ENCODE measurements at regions not wholly inside any gene's neighbourhood (a gene's known extent, or its start where the extent isn't known, plus 50 kb on each side); places are given as distances from the start of the nearest gene placed in this dataset.

- Histone ChIP-seq H3K36me3 (ENCODE audit: control insufficient read depth in 2 of 3, insufficient read depth in 3 of 3, low read length in 3 of 3) (no peaks in the 10 kb centered on the region), H3K27ac (ENCODE audit: low read depth, low read length) (no peak overlapping the region), H3K27me3 (ENCODE audit: control insufficient read depth in 2 of 2, insufficient read depth in 2 of 2, low read length in 2 of 2) (no peaks in the 10 kb centered on the region), H3K4me3 (ENCODE audit: low read length) (no peak overlapping the region), H3K9me3 (ENCODE audit: control insufficient read depth in 2 of 3, low read length in 3 of 3) (no peaks in the 10 kb centered on the region), H3K4me1 (ENCODE audit: control insufficient read depth in 2 of 2, insufficient read depth in 2 of 2, low read length in 2 of 2) (no peaks in the 10 kb centered on the region)
- POLR2A ChIA-PET: no interaction called here
- Mint-ChIP-seq H3K27ac (no peak overlapping the region), H3K27me3 (peaks cover 0 to 2% (median 0%) of the 10 kb centered on the region in 5 donors), H3K9me3 (peaks cover 3 to 12% (median 7%) of the 10 kb centered on the region in 11 donors), H3K4me1 (no peaks in the 10 kb centered on the region), H3K36me3 (peaks cover 0 to 7% (median 4%) of the 10 kb centered on the region in 5 donors), H3K4me3 (no peak overlapping the region)
- no peak for DNase-seq
- intact Hi-C loops (cut with micrococcal nuclease): no loop called here
- ATAC-seq: no peak
- CTCF ChIA-PET: no interaction called here
Observed at GRCh38 chr2:62369541-62370202, 136.3 kb downstream of the TMEM17 start.

GRCh38 chr2:62364791-62365528, 141.0 kb downstream of the TMEM17 start:
- no peak overlapping the region for H3K4me3 ChIP-seq (ENCODE audit: low read length)
- DNase-seq: no peak
- H3K27ac Mint-ChIP-seq: no peak overlapping the region

GRCh38 chr2:62363166-62363565, 142.8 kb downstream of the TMEM17 start:
- Histone ChIP-seq H3K9me3 (ENCODE audit: control insufficient read depth in 2 of 3, low read length in 3 of 3) (no peaks in the 10 kb centered on the region), H3K36me3 (ENCODE audit: control insufficient read depth in 2 of 3, insufficient read depth in 3 of 3, low read length in 3 of 3) (no peaks in the 10 kb centered on the region), H3K4me1 (ENCODE audit: control insufficient read depth in 2 of 2, insufficient read depth in 2 of 2, low read length in 2 of 2) (no peaks in the 10 kb centered on the region), H3K27ac (ENCODE audit: low read depth, low read length) (no peak overlapping the region), H3K4me3 (ENCODE audit: low read length) (no peak overlapping the region), H3K27me3 (ENCODE audit: control insufficient read depth in 2 of 2, insufficient read depth in 2 of 2, low read length in 2 of 2) (no peaks in the 10 kb centered on the region)
- POLR2A ChIA-PET: no interaction called here
- H3K36me3 Mint-ChIP-seq: no peaks in the 10 kb centered on the region
- ATAC-seq: no peak
- CTCF ChIA-PET: no interaction called here
- H3K4me1 Mint-ChIP-seq: no peaks in the 10 kb centered on the region
- H3K27me3 Mint-ChIP-seq: peaks cover 0 to 5% (median 0%) of the 10 kb centered on the region in 5 donors
- peaks cover 0 to 8% (median 0%) of the 10 kb centered on the region in 11 donors for H3K9me3 Mint-ChIP-seq
- H3K4me3 Mint-ChIP-seq: no peak overlapping the region
- DNase-seq: no peak
- no peak overlapping the region for H3K27ac Mint-ChIP-seq
- intact Hi-C loops (cut with micrococcal nuclease): no loop called here

More at GRCh38 chr2:62364791-62365528, 141.0 kb downstream of the TMEM17 start:
- no peaks in the 10 kb centered on the region for H3K36me3 ChIP-seq (ENCODE audit: control insufficient read depth in 2 of 3, insufficient read depth in 3 of 3, low read length in 3 of 3)
- H3K4me1 ChIP-seq (ENCODE audit: control insufficient read depth in 2 of 2, insufficient read depth in 2 of 2, low read length in 2 of 2): no peaks in the 10 kb centered on the region
- intact Hi-C loops (cut with micrococcal nuclease): no loop called here
- peaks cover 0 to 8% (median 0%) of the 10 kb centered on the region in 11 donors for H3K9me3 Mint-ChIP-seq
- H3K4me3 Mint-ChIP-seq: no peak overlapping the region
- H3K9me3 ChIP-seq (ENCODE audit: control insufficient read depth in 2 of 3, low read length in 3 of 3): no peaks in the 10 kb centered on the region
- no peak for ATAC-seq
- peaks cover 0 to 1% (median 0%) of the 10 kb centered on the region in 5 donors for H3K27me3 Mint-ChIP-seq
- ChIA-PET CTCF (no interaction called here), POLR2A (no interaction called here)
- H3K27ac ChIP-seq (ENCODE audit: low read depth, low read length): no peak overlapping the region
- no peaks in the 10 kb centered on the region for H3K36me3 Mint-ChIP-seq
- H3K27me3 ChIP-seq (ENCODE audit: control insufficient read depth in 2 of 2, insufficient read depth in 2 of 2, low read length in 2 of 2): no peaks in the 10 kb centered on the region
- H3K4me1 Mint-ChIP-seq: no peaks in the 10 kb centered on the region

- DNase-seq (no peak), ATAC-seq (no peak)
- H3K4me1 ChIP-seq (ENCODE audit: control insufficient read depth in 2 of 2, insufficient read depth in 2 of 2, low read length in 2 of 2): no peaks in the 10 kb centered on the region
- POLR2A ChIA-PET: no interaction called here
- Mint-ChIP-seq H3K4me1 (no peaks in the 10 kb centered on the region), H3K27ac (no peak overlapping the region), H3K4me3 (no peak overlapping the region), H3K36me3 (no peaks in the 10 kb centered on the region), H3K27me3 (peaks cover 0 to 5% (median 0%) of the 10 kb centered on the region in 5 donors), H3K9me3 (peaks cover 0 to 8% (median 0%) of the 10 kb centered on the region in 11 donors)
- no peaks in the 10 kb centered on the region for H3K9me3 ChIP-seq (ENCODE audit: control insufficient read depth in 2 of 3, low read length in 3 of 3)
- intact Hi-C loops (cut with micrococcal nuclease): no loop called here
- CTCF ChIA-PET: no interaction called here
- no peaks in the 10 kb centered on the region for H3K36me3 ChIP-seq (ENCODE audit: control insufficient read depth in 2 of 3, insufficient read depth in 3 of 3, low read length in 3 of 3)
- no peaks in the 10 kb centered on the region for H3K27me3 ChIP-seq (ENCODE audit: control insufficient read depth in 2 of 2, insufficient read depth in 2 of 2, low read length in 2 of 2)
- H3K4me3 ChIP-seq (ENCODE audit: low read length): no peak overlapping the region
- H3K27ac ChIP-seq (ENCODE audit: low read depth, low read length): no peak overlapping the region
Observed at GRCh38 chr2:62362561-62362960, 143.4 kb downstream of the TMEM17 start.

- intact Hi-C loops (cut with micrococcal nuclease): no loop called here
- Mint-ChIP-seq H3K9me3 (peaks cover 0 to 8% (median 0%) of the 10 kb centered on the region in 11 donors), H3K36me3 (no peaks in the 10 kb centered on the region), H3K27me3 (peaks cover 0 to 5% (median 0%) of the 10 kb centered on the region in 5 donors), H3K4me3 (no peak overlapping the region), H3K4me1 (no peaks in the 10 kb centered on the region), H3K27ac (no peak overlapping the region)
- Histone ChIP-seq H3K27ac (ENCODE audit: low read depth, low read length) (no peak overlapping the region), H3K27me3 (ENCODE audit: control insufficient read depth in 2 of 2, insufficient read depth in 2 of 2, low read length in 2 of 2) (no peaks in the 10 kb centered on the region), H3K4me1 (ENCODE audit: control insufficient read depth in 2 of 2, insufficient read depth in 2 of 2, low read length in 2 of 2) (no peaks in the 10 kb centered on the region), H3K36me3 (ENCODE audit: control insufficient read depth in 2 of 3, insufficient read depth in 3 of 3, low read length in 3 of 3) (no peaks in the 10 kb centered on the region), H3K4me3 (ENCODE audit: low read length) (no peak overlapping the region), H3K9me3 (ENCODE audit: control insufficient read depth in 2 of 3, low read length in 3 of 3) (no peaks in the 10 kb centered on the region)
- ChIA-PET POLR2A (no interaction called here), CTCF (no interaction called here)
- no peak for ATAC-seq
- no peak for DNase-seq
Observed at GRCh38 chr2:62361964-62362363, 144.0 kb downstream of the TMEM17 start.

GRCh38 chr2:62354771-62355561, 151.0 kb downstream of the TMEM17 start:
- ChIA-PET POLR2A (no interaction called here), CTCF (interaction anchor here (0.6 kb wide), 2 partner anchors 66 to 436 kb away, joined by 3 read pairs; no protein-coding TSS in a partner anchor)
- no peak overlapping the region for H3K4me3 ChIP-seq (ENCODE audit: low read length)
- no peaks in the 10 kb centered on the region for H3K9me3 ChIP-seq (ENCODE audit: control insufficient read depth in 2 of 3, low read length in 3 of 3)
- H3K4me3 Mint-ChIP-seq: no peak overlapping the region
- peaks cover 0 to 1% (median 0%) of the 10 kb centered on the region in 7 donors for H3K4me1 Mint-ChIP-seq
- H3K4me1 ChIP-seq (ENCODE audit: control insufficient read depth in 2 of 2, insufficient read depth in 2 of 2, low read length in 2 of 2): no peaks in the 10 kb centered on the region
- H3K9me3 Mint-ChIP-seq: peaks cover 0 to 13% (median 4%) of the 10 kb centered on the region in 11 donors
- no peak overlapping the region for H3K27ac ChIP-seq (ENCODE audit: low read depth, low read length)
- intact Hi-C loops (cut with micrococcal nuclease): no loop called here
- no peak for DNase-seq
- H3K27me3 ChIP-seq (ENCODE audit: control insufficient read depth in 2 of 2, insufficient read depth in 2 of 2, low read length in 2 of 2): no peaks in the 10 kb centered on the region
- ATAC-seq: no peak
- no peak overlapping the region for H3K27ac Mint-ChIP-seq
- H3K36me3 ChIP-seq (ENCODE audit: control insufficient read depth in 2 of 3, insufficient read depth in 3 of 3, low read length in 3 of 3): no peaks in the 10 kb centered on the region
- peaks cover 0 to 6% (median 0%) of the 10 kb centered on the region in 5 donors for H3K36me3 Mint-ChIP-seq
- peaks cover 0 to 4% (median 0%) of the 10 kb centered on the region in 5 donors for H3K27me3 Mint-ChIP-seq
